ENCODE measurements at regions not wholly inside any gene's neighbourhood (a gene's known extent, or its start where the extent isn't known, plus 50 kb on each side); places are given as distances from the start of the nearest gene placed in this dataset.

- H3K27ac ChIP-seq (ENCODE audit: low read length), result no peak overlapping the region
- H3K4me2 ChIP-seq (ENCODE audit: low read length), result no peak overlapping the region
Measured at GRCh38 chr13:58876473-58876872, 1244.9 kb downstream of the PCDH17 start.

GRCh38 chr13:58879114-58879513, 1247.6 kb downstream of the PCDH17 start:
- Histone ChIP-seq H3K9ac (ENCODE audit: low read length) (no peak overlapping the region), H3K9me2 (ENCODE audit: insufficient read depth, low read length) (no peaks in the 10 kb centered on the region), H3K27ac (ENCODE audit: low read length) (no peak overlapping the region), H3K36me3 (ENCODE audit: insufficient read depth, low read length) (no peaks in the 10 kb centered on the region), H3F3A (ENCODE audit: insufficient read depth, low read length, poor library complexity, severe bottlenecking) (no peaks in the 10 kb centered on the region), H2AFZ (ENCODE audit: low read depth, low read length) (no peak overlapping the region), H3K9me3 (ENCODE audit: low read length) (no peaks in the 10 kb centered on the region), H3K79me2 (replicated peaks; ENCODE audit: insufficient read depth, low read length) (no peaks in the 10 kb centered on the region), H3K4me3 (ENCODE audit: low read length) (no peak overlapping the region), H3K27me3 (ENCODE audit: insufficient read depth, low read depth, low read length) (no peaks in the 10 kb centered on the region), H4K20me1 (ENCODE audit: insufficient read depth) (no peaks in the 10 kb centered on the region), H3K4me2 (ENCODE audit: low read length) (no peak overlapping the region)
- no peak for TF ChIP-seq MXI1 (conservative IDR thresholded peaks at IDR 0.05; ENCODE audit: poor library complexity, severe bottlenecking)
- no peak for TF ChIP-seq EP300 (conservative IDR thresholded peaks at IDR 0.05; ENCODE audit: poor library complexity, severe bottlenecking)
- no peak for TF ChIP-seq POLR2AphosphoS5 (IDR thresholded peaks at IDR 0.05)
- TF ChIP-seq REST (IDR thresholded peaks at IDR 0.05; ENCODE audit: borderline replicate concordance), result no peak
- TF ChIP-seq SMC3 (conservative IDR thresholded peaks at IDR 0.05; ENCODE audit: poor library complexity), result no peak
- TF ChIP-seq TAF1 (IDR thresholded peaks at IDR 0.05; ENCODE audit: low read depth), result no peak
- TF ChIP-seq CTCF (IDR thresholded peaks at IDR 0.05; ENCODE audit: poor library complexity, severe bottlenecking), result no peak
- TF ChIP-seq RAD21 (conservative IDR thresholded peaks at IDR 0.05), result no peak
- no peak for TF ChIP-seq EZH2 (IDR thresholded peaks at IDR 0.05; ENCODE audit: borderline replicate concordance, insufficient read depth, low read length, poor library complexity, severe bottlenecking)

More at GRCh38 chr13:58876473-58876872, 1244.9 kb downstream of the PCDH17 start:
- H3K36me3 ChIP-seq (ENCODE audit: insufficient read depth, low read length), result no peaks in the 10 kb centered on the region
- H3F3A ChIP-seq (ENCODE audit: insufficient read depth, low read length, poor library complexity, severe bottlenecking), result no peaks in the 10 kb centered on the region
- H3K9me2 ChIP-seq (ENCODE audit: insufficient read depth, low read length), result no peaks in the 10 kb centered on the region
- no peaks in the 10 kb centered on the region for H3K79me2 ChIP-seq (replicated peaks; ENCODE audit: insufficient read depth, low read length)
- no peaks in the 10 kb centered on the region for H3K9me3 ChIP-seq (ENCODE audit: low read length)
- H2AFZ ChIP-seq (ENCODE audit: low read depth, low read length), result no peak overlapping the region
- H3K27me3 ChIP-seq (ENCODE audit: insufficient read depth, low read depth, low read length), result no peaks in the 10 kb centered on the region
- no peaks in the 10 kb centered on the region for H4K20me1 ChIP-seq (ENCODE audit: insufficient read depth)
- H3K9ac ChIP-seq (ENCODE audit: low read length), result no peak overlapping the region
- no peak for TF ChIP-seq POLR2AphosphoS5 (IDR thresholded peaks at IDR 0.05)
- TF ChIP-seq MXI1 (conservative IDR thresholded peaks at IDR 0.05; ENCODE audit: poor library complexity, severe bottlenecking), result no peak
- no peak for TF ChIP-seq TAF1 (IDR thresholded peaks at IDR 0.05; ENCODE audit: low read depth)
- no peak for TF ChIP-seq EZH2 (IDR thresholded peaks at IDR 0.05; ENCODE audit: borderline replicate concordance, insufficient read depth, low read length, poor library complexity, severe bottlenecking)
- no peak overlapping the region for H3K4me3 ChIP-seq (ENCODE audit: low read length)
